ENCODE measurements at regions not wholly inside any gene's neighbourhood (a gene's known extent, or its start where the extent isn't known, plus 50 kb on each side); places are given as distances from the start of the nearest gene placed in this dataset.

- Histone ChIP-seq H3K27ac (no peak overlapping the region), H3K4me3 (no peak overlapping the region)
Measured at GRCh38 chr19:29263305-29264135, 50.6 kb upstream of the UQCRFS1 start.

DNA sequence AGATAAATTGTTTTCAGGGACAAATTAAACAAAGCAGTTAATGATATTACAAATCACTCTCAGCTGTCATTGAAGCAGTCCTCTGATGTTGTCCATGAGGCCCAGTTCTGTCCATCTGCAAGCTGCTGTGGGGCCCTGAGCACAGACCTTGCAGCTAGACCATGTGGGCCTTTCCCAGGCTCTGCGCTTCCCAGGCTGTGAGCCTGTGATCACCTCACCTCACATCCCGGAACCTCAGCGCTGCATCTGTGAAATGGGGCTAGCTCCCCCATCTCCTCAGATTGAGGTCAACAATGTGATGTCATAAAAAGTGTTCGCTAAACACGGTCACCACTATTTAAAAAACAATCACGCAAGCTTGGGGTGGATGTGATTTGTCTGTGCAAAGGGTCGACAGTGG lies 51.9 kb upstream of the UQCRFS1 start:
- no peak overlapping the region for H3K27ac ChIP-seq
- H3K4me3 ChIP-seq: no peak overlapping the region

DNA sequence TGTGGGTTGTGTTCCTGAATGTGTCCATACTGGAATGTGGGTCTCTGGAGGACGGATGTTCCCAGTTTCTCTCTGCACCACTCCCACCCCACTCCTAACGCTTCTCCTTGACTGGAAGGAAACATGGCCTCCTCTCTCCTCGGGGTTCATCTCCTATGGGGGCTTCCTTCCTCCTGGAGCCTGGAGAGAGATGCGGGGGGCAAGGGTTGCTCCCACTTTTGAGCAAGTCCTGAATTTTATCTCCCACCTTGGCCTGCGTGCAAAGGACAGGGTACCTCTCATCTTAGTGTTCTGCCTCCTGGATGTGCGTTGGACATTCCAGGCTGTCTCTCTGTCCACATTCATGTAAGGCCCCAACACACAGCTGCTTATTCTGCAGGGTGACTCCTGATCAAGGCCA lies 52.5 kb upstream of the UQCRFS1 start:
- Histone ChIP-seq H3K27ac (no peak overlapping the region), H3K4me3 (no peak overlapping the region)

- Histone ChIP-seq H3K27ac (no peak overlapping the region), H3K4me3 (no peak overlapping the region)
Measured at GRCh38 chr19:29266001-29266400, 53.0 kb upstream of the UQCRFS1 start.

DNA sequence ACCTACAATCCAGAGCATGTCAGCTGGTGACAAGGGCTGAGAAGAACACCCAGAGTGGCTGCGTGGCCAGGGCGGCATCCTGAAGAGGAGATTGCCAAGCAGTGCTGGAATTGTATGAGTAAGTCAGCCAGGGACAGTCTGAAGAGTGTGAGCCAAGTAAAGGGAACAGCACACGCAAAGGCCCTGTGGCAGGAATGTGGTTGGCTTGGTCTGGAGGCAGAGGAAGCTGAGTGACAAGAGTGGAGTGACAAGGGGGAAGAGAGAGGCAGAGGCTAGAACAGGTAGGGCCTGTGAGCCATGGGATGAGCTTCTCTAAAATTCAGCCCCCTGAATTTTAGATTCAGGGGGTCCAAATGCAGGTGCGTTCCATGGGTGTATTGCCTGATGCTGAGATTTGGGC lies 53.7 kb upstream of the UQCRFS1 start:
- H3K27ac ChIP-seq: no peak overlapping the region
- no peak overlapping the region for H3K4me3 ChIP-seq

DNA sequence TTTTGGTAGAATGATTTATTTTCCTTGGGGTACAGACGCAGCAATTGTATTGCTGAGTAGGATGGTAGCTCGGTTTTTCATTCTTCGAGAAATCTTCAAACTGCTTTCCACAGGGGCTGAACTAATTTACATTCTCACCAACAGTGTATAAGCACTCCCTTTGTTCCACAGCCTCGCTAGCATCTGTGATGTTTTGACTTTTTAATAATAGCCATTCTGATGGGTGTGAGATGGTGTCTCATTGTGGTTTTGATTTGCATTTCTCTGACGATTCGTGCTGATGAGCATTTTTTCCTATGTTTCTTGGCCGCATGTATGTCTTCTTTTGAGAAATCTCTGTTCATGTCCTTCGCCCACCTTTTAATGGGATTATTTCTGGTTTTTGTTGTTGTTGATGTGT lies 54.8 kb upstream of the UQCRFS1 start:
- H3K27ac ChIP-seq: no peak overlapping the region
- no peak overlapping the region for H3K4me3 ChIP-seq

DNA sequence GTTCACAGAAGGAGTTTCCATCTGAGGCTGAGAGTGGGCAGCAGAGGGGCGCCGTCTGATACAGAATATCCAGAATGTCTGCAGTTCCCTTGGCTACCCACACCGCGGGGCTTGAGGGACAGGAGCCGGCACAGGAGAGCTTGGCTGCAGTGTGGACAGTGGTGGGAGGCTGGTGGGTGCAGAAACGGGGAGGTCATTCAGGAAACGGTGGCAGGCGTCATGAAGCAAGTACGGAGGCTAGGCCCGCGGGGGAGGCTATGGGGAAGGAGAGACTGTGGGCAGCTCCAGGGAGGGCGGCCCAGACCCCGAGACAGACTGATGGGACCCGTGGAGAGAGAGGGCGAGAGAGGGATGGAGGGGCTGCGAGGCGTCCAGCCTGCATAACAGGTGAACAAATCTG lies 55.2 kb upstream of the UQCRFS1 start:
- no peak overlapping the region for H3K27ac ChIP-seq
- H3K4me3 ChIP-seq: no peak overlapping the region

- Histone ChIP-seq H3K27ac (no peak overlapping the region), H3K4me3 (peak overlapping the region in 1 of 7 experiments; percentile 12)
Measured at GRCh38 chr19:29268721-29269393, 55.9 kb upstream of the UQCRFS1 start.

- Histone ChIP-seq H3K4me3 (no peak overlapping the region), H3K27ac (no peak overlapping the region)
Measured at GRCh38 chr19:29269641-29270040, 56.7 kb upstream of the UQCRFS1 start.

DNA sequence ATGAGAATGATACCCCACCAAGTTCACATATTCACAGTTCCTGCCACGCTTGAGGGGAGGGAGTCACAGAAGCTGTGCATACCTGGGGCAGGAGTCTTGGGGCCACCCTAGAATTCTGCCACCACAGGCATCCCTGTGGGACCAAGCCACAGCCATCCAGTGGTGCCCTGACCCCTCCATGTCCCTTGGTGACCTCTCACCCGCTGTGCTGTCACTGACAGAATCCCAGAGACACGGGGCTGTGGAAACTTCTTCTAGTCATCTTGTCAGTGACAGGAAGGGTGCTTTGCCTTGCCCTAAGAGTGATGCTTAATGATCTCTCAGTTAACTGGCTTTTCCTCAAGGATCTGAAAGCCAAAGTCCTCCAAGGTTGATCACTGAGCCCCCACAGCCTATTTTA lies 58.4 kb upstream of the UQCRFS1 start:
- Histone ChIP-seq H3K27ac (no peak overlapping the region), H3K4me3 (no peak overlapping the region)

GRCh38 chr19:29271911-29272310 lies 59.0 kb upstream of the UQCRFS1 start:
- H3K4me3 ChIP-seq: no peak overlapping the region
- no peak overlapping the region for H3K27ac ChIP-seq

DNA sequence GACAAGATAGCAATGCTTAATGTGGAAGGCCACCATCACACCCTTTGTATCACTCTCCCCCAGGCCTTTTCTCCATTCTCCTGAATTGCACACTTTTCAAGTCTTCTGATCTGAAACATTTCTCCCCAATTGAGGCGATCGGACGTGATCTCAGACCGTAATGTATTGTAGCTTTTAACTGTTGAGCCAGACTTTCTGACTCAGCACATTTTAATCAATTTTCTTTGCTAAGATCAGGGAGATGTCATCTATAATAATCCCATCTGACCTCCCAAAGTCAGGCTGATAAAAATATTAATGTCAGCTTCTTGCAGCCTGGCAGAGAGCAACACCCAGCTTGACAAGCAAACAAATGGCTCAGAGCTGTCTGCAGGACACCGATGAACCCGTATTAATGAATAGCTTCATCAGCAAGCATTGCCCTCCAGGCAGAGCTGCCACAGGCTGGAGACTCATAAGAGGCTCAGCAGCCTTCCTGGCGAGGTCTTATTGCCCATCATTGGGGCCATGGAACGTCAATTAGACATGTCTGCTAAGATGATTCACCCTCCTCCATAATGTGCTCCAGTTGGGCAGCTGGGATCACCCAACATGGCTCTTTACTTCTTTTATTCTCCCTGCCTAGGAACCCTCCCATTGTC lies 60.2 kb upstream of the UQCRFS1 start:
- no peak overlapping the region for H3K27ac ChIP-seq

GRCh38 chr19:29275266-29275665 lies 62.3 kb upstream of the UQCRFS1 start:
- Histone ChIP-seq H3K4me3 (no peak overlapping the region), H3K27ac (no peak overlapping the region)

More for the DNA sequence above, 60.2 kb upstream of the UQCRFS1 start:
- no peak overlapping the region for H3K4me3 ChIP-seq

DNA sequence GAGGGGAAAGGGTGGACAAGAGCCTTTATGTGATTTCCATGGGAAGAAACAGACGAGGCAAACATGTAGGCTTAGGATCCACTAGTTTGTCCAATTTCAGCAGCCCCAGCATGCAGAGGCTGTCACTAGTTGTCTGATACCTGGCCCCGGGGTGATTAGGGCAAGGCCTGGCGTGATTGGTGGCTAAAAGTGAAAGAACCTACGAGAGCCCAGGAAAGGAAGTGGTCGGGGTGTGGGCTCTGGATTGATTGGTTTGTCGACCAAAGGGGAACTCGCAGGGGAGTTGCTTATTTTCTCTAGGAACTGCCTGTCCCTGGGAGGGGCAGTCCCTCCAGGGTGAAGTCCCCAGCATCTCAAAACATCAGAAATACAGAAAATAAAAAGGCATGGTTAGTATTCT lies 64.2 kb upstream of the UQCRFS1 start:
- no peak overlapping the region for H3K4me3 ChIP-seq
- H3K27ac ChIP-seq: no peak overlapping the region

- Histone ChIP-seq H3K4me3 (no peak overlapping the region), H3K27ac (no peak overlapping the region)
Measured at GRCh38 chr19:29278716-29279115, 65.8 kb upstream of the UQCRFS1 start.

GRCh38 chr19:29283366-29283765 lies 70.4 kb upstream of the UQCRFS1 start:
- Histone ChIP-seq H3K27ac (no peak overlapping the region), H3K4me3 (no peak overlapping the region)

- no peak overlapping the region for H3K27ac ChIP-seq
- H3K4me3 ChIP-seq: no peak overlapping the region
Measured at GRCh38 chr19:29285187-29285687, 72.3 kb upstream of the UQCRFS1 start.

- Histone ChIP-seq H3K27ac (no peak overlapping the region), H3K4me3 (no peak overlapping the region)
Measured at GRCh38 chr19:29285878-29286277, 72.9 kb upstream of the UQCRFS1 start.

- no peak overlapping the region for H3K27ac ChIP-seq
Measured at GRCh38 chr19:29287061-29287460, 74.1 kb upstream of the UQCRFS1 start.

DNA sequence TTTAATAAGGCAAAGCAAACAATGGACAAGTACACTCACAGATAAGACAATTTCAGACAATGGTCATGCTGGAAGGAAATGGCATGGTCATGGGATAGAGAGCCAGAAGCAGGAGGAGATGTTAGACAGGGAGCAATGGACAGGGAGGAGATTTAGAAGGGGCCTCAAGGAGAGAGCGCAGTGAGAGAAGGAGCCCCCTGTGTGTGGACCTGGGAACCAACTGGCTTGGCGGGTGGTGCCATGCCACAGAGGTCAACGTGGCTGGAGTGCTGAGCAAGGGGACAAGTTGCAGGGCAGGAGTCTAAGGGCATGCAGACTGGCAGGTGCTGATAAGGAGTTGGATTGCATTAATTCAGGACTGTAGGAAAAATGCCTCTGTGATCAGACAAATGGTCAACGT lies 75.3 kb upstream of the UQCRFS1 start:
- Histone ChIP-seq H3K4me3 (no peak overlapping the region), H3K27ac (no peak overlapping the region)

More at GRCh38 chr19:29287061-29287460, 74.1 kb upstream of the UQCRFS1 start:
- no peak overlapping the region for H3K4me3 ChIP-seq

DNA sequence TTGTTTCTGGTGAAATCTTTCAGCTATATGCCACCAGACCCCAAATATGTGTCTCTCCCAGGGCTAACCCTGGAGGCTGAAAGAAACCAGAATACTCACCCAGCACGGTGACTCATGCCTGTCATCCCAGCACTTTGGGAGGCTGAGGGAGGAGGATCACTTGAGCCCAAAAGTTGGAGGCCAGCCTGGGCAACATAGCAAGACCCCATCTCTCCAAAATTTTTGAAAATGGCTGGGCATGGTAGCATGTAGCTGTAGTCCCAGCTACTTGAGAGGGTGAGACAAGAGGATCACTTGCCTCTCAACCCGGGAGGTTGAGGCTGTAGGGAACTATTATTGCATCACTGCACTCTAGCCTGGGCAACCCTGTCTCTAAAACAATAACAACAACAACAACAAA lies 76.1 kb upstream of the UQCRFS1 start:
- Histone ChIP-seq H3K27ac (no peak overlapping the region), H3K4me3 (no peak overlapping the region)
